ENCODE measurements at regions not wholly inside any gene's neighbourhood (a gene's known extent, or its start where the extent isn't known, plus 50 kb on each side); places are given as distances from the start of the nearest gene placed in this dataset.

DNA sequence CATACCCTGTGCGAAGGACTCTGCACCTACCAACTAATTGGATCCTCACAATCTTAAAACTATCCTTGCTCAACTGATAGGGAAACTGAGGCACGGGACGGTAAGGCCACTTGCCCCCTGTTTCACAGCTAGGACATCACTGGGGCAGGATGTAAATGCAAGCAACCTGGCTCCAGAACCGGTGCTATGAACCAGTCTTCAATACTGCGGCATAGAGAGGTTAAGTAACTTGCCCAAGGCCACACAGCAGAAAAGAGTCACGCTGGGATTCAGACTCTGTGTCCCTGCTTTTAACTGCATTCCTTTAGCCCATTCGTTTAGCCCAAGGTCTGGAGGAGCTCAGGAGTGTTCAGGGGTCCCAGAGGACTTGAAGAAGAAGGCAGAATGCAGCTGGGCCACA lies 76.1 kb downstream of the NCOR2 start:
- Histone ChIP-seq H3K27me3 (ENCODE audit: insufficient read depth, low read length) (no peaks in the 10 kb centered on the region), H4K20me1 (ENCODE audit: control insufficient read depth, insufficient read depth, insufficient read length) (no peaks in the 10 kb centered on the region), H3K14ac (ENCODE audit: insufficient read depth, low read length) (no peak overlapping the region), H2BK12ac (ENCODE audit: insufficient read length, low read depth, low read length) (no peak overlapping the region), H3K9ac (ENCODE audit: extremely low read depth, insufficient read length, low read length) (no peak overlapping the region), H2AFZ (ENCODE audit: low read length) (no peak overlapping the region), H3K18ac (ENCODE audit: insufficient read length, low read depth, low read length) (no peak overlapping the region), H3K23ac (ENCODE audit: insufficient read length, low read depth, low read length) (no peak overlapping the region), H3K23me2 (ENCODE audit: insufficient read length, low read depth, low read length, poor library complexity, severe bottlenecking) (no peaks in the 10 kb centered on the region), H3K27ac (ENCODE audit: insufficient read length, low read depth, low read length) (no peak overlapping the region), H2BK15ac (ENCODE audit: low read depth, low read length) (no peak overlapping the region), H4K91ac (ENCODE audit: insufficient read length, low read depth, low read length) (no peak overlapping the region), H2BK5ac (ENCODE audit: insufficient read length, low read length) (no peak overlapping the region), H2BK120ac (ENCODE audit: low read depth, low read length, poor library complexity, severe bottlenecking) (no peak overlapping the region), H3K9me3 (ENCODE audit: control insufficient read depth, low read depth, low read length) (no peaks in the 10 kb centered on the region), H4K5ac (ENCODE audit: insufficient read length, low read depth, low read length) (no peak overlapping the region), H2BK20ac (ENCODE audit: low read depth, low read length, poor library complexity, severe bottlenecking) (no peak overlapping the region), H3K56ac (ENCODE audit: insufficient read length, low read depth, low read length) (no peak overlapping the region), H3K79me1 (ENCODE audit: insufficient read depth, low read depth, low read length, poor library complexity, severe bottlenecking) (peaks cover 9% of the 10 kb centered on the region), H3K4me2 (ENCODE audit: insufficient read depth, insufficient read length, low read length) (no peak overlapping the region), H4K8ac (replicated peaks; ENCODE audit: insufficient read length, low read depth, low read length) (no peak overlapping the region), H3T11ph (ENCODE audit: low read length) (no peak overlapping the region), H3K79me2 (ENCODE audit: insufficient read depth, low read length) (peaks cover 5% of the 10 kb centered on the region; the same call in 1 of the 2 replicates), H2AK5ac (ENCODE audit: insufficient read length, low read length) (no peak overlapping the region), H3K4ac (ENCODE audit: low read depth, low read length) (no peak overlapping the region), H3K4me1 (ENCODE audit: insufficient read depth, low read length) (no peaks in the 10 kb centered on the region)
- H3K4me1 Mint-ChIP-seq, result peaks cover 10% of the 10 kb centered on the region in 2 experiments
- no peak for DNase-seq
- TF ChIP-seq, protein P1, sequence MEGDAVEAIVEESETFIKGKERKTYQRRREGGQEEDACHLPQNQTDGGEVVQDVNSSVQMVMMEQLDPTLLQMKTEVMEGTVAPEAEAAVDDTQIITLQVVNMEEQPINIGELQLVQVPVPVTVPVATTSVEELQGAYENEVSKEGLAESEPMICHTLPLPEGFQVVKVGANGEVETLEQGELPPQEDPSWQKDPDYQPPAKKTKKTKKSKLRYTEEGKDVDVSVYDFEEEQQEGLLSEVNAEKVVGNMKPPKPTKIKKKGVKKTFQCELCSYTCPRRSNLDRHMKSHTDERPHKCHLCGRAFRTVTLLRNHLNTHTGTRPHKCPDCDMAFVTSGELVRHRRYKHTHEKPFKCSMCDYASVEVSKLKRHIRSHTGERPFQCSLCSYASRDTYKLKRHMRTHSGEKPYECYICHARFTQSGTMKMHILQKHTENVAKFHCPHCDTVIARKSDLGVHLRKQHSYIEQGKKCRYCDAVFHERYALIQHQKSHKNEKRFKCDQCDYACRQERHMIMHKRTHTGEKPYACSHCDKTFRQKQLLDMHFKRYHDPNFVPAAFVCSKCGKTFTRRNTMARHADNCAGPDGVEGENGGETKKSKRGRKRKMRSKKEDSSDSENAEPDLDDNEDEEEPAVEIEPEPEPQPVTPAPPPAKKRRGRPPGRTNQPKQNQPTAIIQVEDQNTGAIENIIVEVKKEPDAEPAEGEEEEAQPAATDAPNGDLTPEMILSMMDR (conservative IDR thresholded peaks at IDR 0.05), result no peak
- peaks cover 0 to 25% (median 25%) of the 10 kb centered on the region in 3 experiments; a peak in 6 of 7 replicates for H3K36me3 Mint-ChIP-seq (ENCODE audit: insufficient read depth in 1 of 3, low read depth in 3 of 3)
- H3K27ac Mint-ChIP-seq, result peak overlapping the region in 2 of 3 experiments; percentile 39 to 52; a peak in 3 of 7 replicates
- WGBS (ENCODE audit: extremely low coverage, insufficient read length, low lambda C conversion rate), result no CpG with 5 or more reads among the region's 7 CpGs
- H3K9me3 Mint-ChIP-seq, result no peaks in the 10 kb centered on the region
- no peak overlapping the region for H3K4me3 Mint-ChIP-seq
- peaks cover 4% of the 10 kb centered on the region for H3K27me3 Mint-ChIP-seq (ENCODE audit: low read depth)

Data from H9 (cell line).